GM10248 (cell line): ENCODE measurements at regions not wholly inside any gene's neighbourhood (a gene's known extent, or its start where the extent isn't known, plus 50 kb on each side); places are given as distances from the start of the nearest gene placed in this dataset.

ENCODE experiments used
- CTCF ChIA-PET: fragments of 300-600 bp; sonication (Branson Sonifier 250); formaldehyde crosslinking; extraction: SDS; loops from one replicate; lab custom pipeline; 2021; ENCODE audit warnings: antibody characterized with exemption; lab: Yijun Ruan, JAX
- POLR2A ChIA-PET: fragments of 350-650 bp; sonication (Branson Sonifier 250); formaldehyde crosslinking; extraction: SDS; loops from one replicate; lab custom pipeline; 2020; ENCODE audit warnings: antibody characterized with exemption; lab: Yijun Ruan, JAX
- DNase-seq: peaks from one replicate; pipeline ENCODE4 v3.0.0; 2012; ENCODE audit errors: extremely low spot score
- CTCF ChIP-seq: IDR thresholded peaks from 2 replicates; pipeline ENCODE4 v1.5.1; 2012; ENCODE audit warnings: mild to moderate bottlenecking, low read depth; ENCODE audit errors: extremely low read depth, missing control alignments, control extremely low read depth

GRCh38 chr11:45043755-45044475, 93.2 kb upstream of the TP53I11 start:
- TF ChIP-seq CTCF: no peak
- ChIA-PET POLR2A (no interaction called here), CTCF (interaction anchor here (0.9 to 3.5 kb wide), 2 partner anchors 9 to 22 kb away, joined by 3 to 8 read pairs; no protein-coding TSS in a partner anchor)
- no peak for DNase-seq

GRCh38 chr11:45045683-45046471, 95.2 kb upstream of the TP53I11 start:
- ChIA-PET CTCF (no interaction called here), POLR2A (no interaction called here)
- DNase-seq: no peak
- no peak for TF ChIP-seq CTCF

- no peak for TF ChIP-seq CTCF
- DNase-seq: no peak
- ChIA-PET CTCF (no interaction called here), POLR2A (no interaction called here)
Measured at GRCh38 chr11:45048313-45048841, 97.7 kb upstream of the TP53I11 start.

GRCh38 chr11:45048870-45049691, 97.4 kb upstream of the PRDM11 start:
- DNase-seq: no peak
- ChIA-PET CTCF (interaction anchor here (1.0 kb wide), 1 partner anchor 56 kb away, joined by 4 read pairs; no protein-coding TSS in a partner anchor), POLR2A (no interaction called here)
- no peak for TF ChIP-seq CTCF

GRCh38 chr11:45050111-45050510, 96.3 kb upstream of the PRDM11 start:
- ChIA-PET CTCF (interaction anchor here (1.0 to 1.2 kb wide), 2 partner anchors 8 to 55 kb away, joined by 3 to 4 read pairs; no protein-coding TSS in a partner anchor), POLR2A (no interaction called here)
- no peak for TF ChIP-seq CTCF
- no peak for DNase-seq

- no peak for DNase-seq
- ChIA-PET POLR2A (no interaction called here), CTCF (no interaction called here)
- TF ChIP-seq CTCF: no peak
Measured at GRCh38 chr11:45051621-45052020, 94.8 kb upstream of the PRDM11 start.
